HEK293 (cell line): ENCODE measurements at regions not wholly inside any gene's neighbourhood (a gene's known extent, or its start where the extent isn't known, plus 50 kb on each side); places are given as distances from the start of the nearest gene placed in this dataset.

Experiments used
- CTCF ChIA-PET: fragments of 350-600 bp; formaldehyde crosslinking; extraction: SDS; loops from one replicate; lab custom pipeline; 2021; ENCODE audit warnings: antibody characterized with exemption; lab: Yijun Ruan, JAX
- POLR2A ChIA-PET: fragments of 300-600 bp; formaldehyde crosslinking; extraction: SDS; loops from one replicate; lab custom pipeline; 2020; ENCODE audit warnings: antibody characterized with exemption, inconsistent platforms; lab: Yijun Ruan, JAX
- H3K27ac ChIP-seq: fragments of 200-500 bp; sonication (Bioruptor generic); 2 replicates; pipeline ENCODE4 v1.5.1; 2014; ENCODE audit warnings: low read depth, low read length, control low read depth, inconsistent platforms; ENCODE audit errors: extremely low read depth
- H3K36me3 ChIP-seq, 2 experiments: fragments of 200-500 bp in 1 of 2; sonication (Bioruptor generic) in 1 of 2; 1 replicate in 1 of 2; 2 replicates in 1 of 2; pipeline ENCODE4 v1.5.1; 2014 to 2017; ENCODE audit warnings: inconsistent platforms in 2 of 2, low read length in 2 of 2; ENCODE audit not compliant: control insufficient read depth in 2 of 2, insufficient read depth in 1 of 2
- H3K4me1 ChIP-seq: fragments of 200-500 bp; sonication (Bioruptor generic); 2 replicates; pipeline ENCODE4 v1.5.1; 2014; ENCODE audit warnings: mild to moderate bottlenecking, low read length, inconsistent platforms; ENCODE audit not compliant: control insufficient read depth, insufficient read depth
- H3K4me3 ChIP-seq: 2 replicates; pipeline ENCODE4 v1.5.1; 2011; ENCODE audit warnings: low read depth, mild to moderate bottlenecking, control low read depth, low read length, moderate library complexity
- H3K9me3 ChIP-seq: fragments of 200-500 bp; sonication (Bioruptor generic); 2 replicates; pipeline ENCODE4 v1.5.1; 2014; ENCODE audit warnings: low read depth, low read length, inconsistent platforms; ENCODE audit not compliant: control insufficient read depth, insufficient read depth
- BCL11B ChIP-seq: fragments of 450-650 bp; formaldehyde crosslinking; IDR thresholded peaks from 2 replicates; pipeline ENCODE4 v1.5.1; 2016; ENCODE audit warnings: low read depth, missing biosample characterization, missing genetic modification characterization
- EGR2 ChIP-seq: fragments of 450-650 bp; formaldehyde crosslinking; IDR thresholded peaks from 2 replicates; pipeline ENCODE4 v1.5.1; 2016; ENCODE audit warnings: low read depth, missing biosample characterization, missing genetic modification characterization
- ELK4 ChIP-seq: IDR thresholded peaks from 2 replicates; pipeline ENCODE4 v1.6.1; 2011; ENCODE audit warnings: mild to moderate bottlenecking, low read depth, low read length, borderline replicate concordance
- KLF17 ChIP-seq: fragments of 450-650 bp; formaldehyde crosslinking; IDR thresholded peaks from 2 replicates; pipeline ENCODE4 v1.5.1; 2016; ENCODE audit warnings: missing biosample characterization, missing genetic modification characterization
- MEIS1 ChIP-seq: sonication (generic); formaldehyde crosslinking; IDR thresholded peaks from 2 replicates; pipeline ENCODE4 v1.8.1; 2022; ENCODE audit warnings: missing genetic modification reagents, mild to moderate bottlenecking, borderline replicate concordance
- SALL2 ChIP-seq: fragments of 450-650 bp; formaldehyde crosslinking; IDR thresholded peaks from 2 replicates; pipeline ENCODE4 v1.5.0; 2017; ENCODE audit warnings: missing biosample characterization, mild to moderate bottlenecking, missing genetic modification characterization, borderline replicate concordance
- SCRT1 ChIP-seq: fragments of 450-650 bp; formaldehyde crosslinking; IDR thresholded peaks from 2 replicates; pipeline ENCODE4 v1.5.1; 2016; ENCODE audit warnings: missing biosample characterization, missing genetic modification characterization, borderline replicate concordance
- SP7 ChIP-seq: fragments of 450-650 bp; formaldehyde crosslinking; IDR thresholded peaks from 2 replicates; pipeline ENCODE4 v1.5.1; 2016; ENCODE audit warnings: missing biosample characterization, missing genetic modification characterization
- YY1 ChIP-seq: fragments of 450-650 bp; formaldehyde crosslinking; IDR thresholded peaks from 2 replicates; pipeline ENCODE4 v1.5.1; 2018; ENCODE audit warnings: missing biosample characterization, missing genetic modification characterization
- ZNF132 ChIP-seq: fragments of 450-650 bp; formaldehyde crosslinking; IDR thresholded peaks from 2 replicates; pipeline ENCODE4 v1.5.1; 2017; ENCODE audit warnings: missing biosample characterization, missing genetic modification characterization, borderline replicate concordance
- ZNF26 ChIP-seq: fragments of 450-650 bp; formaldehyde crosslinking; IDR thresholded peaks from 2 replicates; pipeline ENCODE4 v1.5.1; 2016; ENCODE audit warnings: missing biosample characterization, missing genetic modification characterization
- ZNF266 ChIP-seq: fragments of 450-650 bp; formaldehyde crosslinking; IDR thresholded peaks from 2 replicates; pipeline ENCODE4 v1.5.1; 2016; ENCODE audit warnings: missing biosample characterization, missing genetic modification characterization, low read depth
- ZNF292 ChIP-seq: fragments of 450-650 bp; formaldehyde crosslinking; IDR thresholded peaks from 2 replicates; pipeline ENCODE4 v1.5.1; 2016; ENCODE audit warnings: low read depth, missing biosample characterization, missing genetic modification characterization, borderline replicate concordance
- ZNF549 ChIP-seq: fragments of 450-650 bp; IDR thresholded peaks from 2 replicates; pipeline ENCODE4 v1.5.1; 2018; ENCODE audit warnings: missing biosample characterization, missing genetic modification characterization, mild to moderate bottlenecking, inconsistent platforms, moderate library complexity
- ZNF580 ChIP-seq: fragments of 450-650 bp; formaldehyde crosslinking; IDR thresholded peaks from 2 replicates; pipeline ENCODE4 v1.5.1; 2016; ENCODE audit warnings: missing biosample characterization, missing genetic modification characterization
- ZNF600 ChIP-seq: fragments of 450-650 bp; formaldehyde crosslinking; IDR thresholded peaks from 2 replicates; pipeline ENCODE4 v1.5.1; 2016; ENCODE audit warnings: missing biosample characterization, missing genetic modification characterization
- ZNF830 ChIP-seq: fragments of 450-650 bp; IDR thresholded peaks from 2 replicates; pipeline ENCODE4 v1.5.0; 2018; ENCODE audit warnings: missing biosample characterization, missing genetic modification characterization, low read depth, mild to moderate bottlenecking, moderate library complexity
- ZNF837 ChIP-seq: fragments of 450-650 bp; formaldehyde crosslinking; IDR thresholded peaks from 2 replicates; pipeline ENCODE4 v1.5.1; 2016; ENCODE audit warnings: missing biosample characterization, missing genetic modification characterization
- ZNF843 ChIP-seq: fragments of 450-650 bp; formaldehyde crosslinking; IDR thresholded peaks from 2 replicates; pipeline ENCODE4 v1.5.1; 2016; ENCODE audit warnings: missing biosample characterization, missing genetic modification characterization
- TF ChIP-seq, protein P1 (sequence below): fragments of 450-650 bp; formaldehyde crosslinking; IDR thresholded peaks from 2 replicates; pipeline ENCODE4 v1.5.1; 2016; ENCODE audit warnings: missing biosample characterization, missing genetic modification characterization, low read depth
- TF ChIP-seq, protein P2 (sequence below): fragments of 450-650 bp; formaldehyde crosslinking; IDR thresholded peaks from 2 replicates; pipeline ENCODE4 v1.5.1; 2017; ENCODE audit warnings: missing biosample characterization, missing genetic modification characterization

DNA sequence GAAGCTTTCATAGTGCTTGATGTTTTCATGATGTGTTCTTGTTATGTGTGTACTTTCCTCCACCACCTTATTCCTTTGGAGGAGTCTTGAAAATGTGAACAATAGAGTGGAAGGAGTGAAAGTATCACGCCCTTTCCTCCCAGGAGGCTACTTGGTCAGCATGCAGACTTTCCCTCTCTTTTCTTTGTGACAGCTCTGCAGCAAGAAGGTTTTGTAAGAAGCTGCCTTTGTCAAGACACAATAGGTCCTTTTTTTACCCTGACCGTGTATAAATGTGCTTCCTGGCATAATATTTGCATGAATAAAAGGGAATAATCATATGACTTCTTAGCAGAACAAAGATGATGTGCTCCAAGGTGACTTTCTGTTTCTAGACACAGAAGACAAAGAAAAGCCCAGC lies 882.6 kb upstream of the SLITRK5 start:
- no peaks in the 10 kb centered on the region for H3K9me3 ChIP-seq

DNA sequence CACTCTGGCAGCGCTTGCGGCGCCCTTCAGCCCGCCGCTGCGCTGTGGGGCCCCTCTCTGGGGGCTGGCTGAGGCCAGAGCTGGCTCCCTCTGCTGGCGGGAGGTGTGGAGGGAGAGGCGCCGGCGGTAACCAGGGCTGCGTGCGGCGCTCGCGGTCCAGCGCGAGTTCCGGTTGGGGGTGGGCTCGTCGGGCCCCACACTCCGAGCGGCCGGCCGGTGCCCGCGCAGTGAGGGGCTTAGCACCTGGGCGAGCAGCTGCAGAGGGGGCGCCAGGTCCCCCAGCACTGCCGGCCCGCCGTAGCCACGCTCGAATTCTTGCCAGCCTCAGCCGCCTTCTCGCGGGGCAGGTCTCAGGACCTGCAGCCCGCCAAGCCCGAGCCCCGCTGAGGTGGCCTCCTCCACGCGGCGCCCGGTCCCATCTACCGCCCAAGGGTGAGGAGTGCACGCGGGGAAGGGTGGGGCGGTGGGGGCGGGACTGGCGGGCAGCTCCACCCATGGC lies 879.0 kb upstream of the SLITRK5 start:
- Histone ChIP-seq H3K27ac (no peak overlapping the region), H3K4me3 (no peak overlapping the region), H3K9me3 (no peaks in the 10 kb centered on the region), H3K4me1 (no peaks in the 10 kb centered on the region), H3K36me3 (no peaks in the 10 kb centered on the region)
- TF ChIP-seq ELK4 (no peak), MEIS1 (CRISPR knock-in tag) (no peak), ZNF549 (tag by site-specific recombination) (no peak), SALL2 (tag by site-specific recombination) (no peak), ZNF830 (tag by site-specific recombination) (no peak), ZNF600 (no peak), ZNF292 (tag by site-specific recombination) (no peak), ZNF132 (tag by site-specific recombination) (no peak)
- TF ChIP-seq, protein P1, sequence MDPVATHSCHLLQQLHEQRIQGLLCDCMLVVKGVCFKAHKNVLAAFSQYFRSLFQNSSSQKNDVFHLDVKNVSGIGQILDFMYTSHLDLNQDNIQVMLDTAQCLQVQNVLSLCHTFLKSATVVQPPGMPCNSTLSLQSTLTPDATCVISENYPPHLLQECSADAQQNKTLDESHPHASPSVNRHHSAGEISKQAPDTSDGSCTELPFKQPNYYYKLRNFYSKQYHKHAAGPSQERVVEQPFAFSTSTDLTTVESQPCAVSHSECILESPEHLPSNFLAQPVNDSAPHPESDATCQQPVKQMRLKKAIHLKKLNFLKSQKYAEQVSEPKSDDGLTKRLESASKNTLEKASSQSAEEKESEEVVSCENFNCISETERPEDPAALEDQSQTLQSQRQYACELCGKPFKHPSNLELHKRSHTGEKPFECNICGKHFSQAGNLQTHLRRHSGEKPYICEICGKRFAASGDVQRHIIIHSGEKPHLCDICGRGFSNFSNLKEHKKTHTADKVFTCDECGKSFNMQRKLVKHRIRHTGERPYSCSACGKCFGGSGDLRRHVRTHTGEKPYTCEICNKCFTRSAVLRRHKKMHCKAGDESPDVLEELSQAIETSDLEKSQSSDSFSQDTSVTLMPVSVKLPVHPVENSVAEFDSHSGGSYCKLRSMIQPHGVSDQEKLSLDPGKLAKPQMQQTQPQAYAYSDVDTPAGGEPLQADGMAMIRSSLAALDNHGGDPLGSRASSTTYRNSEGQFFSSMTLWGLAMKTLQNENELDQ = no peak
- POLR2A ChIA-PET = no interaction called here
- CTCF ChIA-PET = no interaction called here

More for the DNA sequence above, 882.6 kb upstream of the SLITRK5 start:
- Histone ChIP-seq H3K4me1 (no peaks in the 10 kb centered on the region), H3K4me3 (no peak overlapping the region), H3K36me3 (no peaks in the 10 kb centered on the region), H3K27ac (no peak overlapping the region)
- CTCF ChIA-PET = no interaction called here
- no peak for TF ChIP-seq ZNF837 (tag by site-specific recombination)
- no peak for TF ChIP-seq SP7 (tag by site-specific recombination)
- TF ChIP-seq, protein P2, sequence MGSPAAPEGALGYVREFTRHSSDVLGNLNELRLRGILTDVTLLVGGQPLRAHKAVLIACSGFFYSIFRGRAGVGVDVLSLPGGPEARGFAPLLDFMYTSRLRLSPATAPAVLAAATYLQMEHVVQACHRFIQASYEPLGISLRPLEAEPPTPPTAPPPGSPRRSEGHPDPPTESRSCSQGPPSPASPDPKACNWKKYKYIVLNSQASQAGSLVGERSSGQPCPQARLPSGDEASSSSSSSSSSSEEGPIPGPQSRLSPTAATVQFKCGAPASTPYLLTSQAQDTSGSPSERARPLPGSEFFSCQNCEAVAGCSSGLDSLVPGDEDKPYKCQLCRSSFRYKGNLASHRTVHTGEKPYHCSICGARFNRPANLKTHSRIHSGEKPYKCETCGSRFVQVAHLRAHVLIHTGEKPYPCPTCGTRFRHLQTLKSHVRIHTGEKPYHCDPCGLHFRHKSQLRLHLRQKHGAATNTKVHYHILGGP = no peak
- TF ChIP-seq EGR2 (tag by site-specific recombination) = no peak
- no peak for TF ChIP-seq SCRT1 (tag by site-specific recombination)
- no peak for TF ChIP-seq ZNF580 (tag by site-specific recombination)
- TF ChIP-seq YY1 (tag by site-specific recombination) = no peak
- no peak for TF ChIP-seq ZNF26
- TF ChIP-seq ZNF843 (tag by site-specific recombination) = no peak
- TF ChIP-seq ZNF830 (tag by site-specific recombination) = no peak
- TF ChIP-seq BCL11B (tag by site-specific recombination) = no peak
- no peak for TF ChIP-seq KLF17 (tag by site-specific recombination)
- no peak for TF ChIP-seq ZNF266 (tag by site-specific recombination)
- POLR2A ChIA-PET = no interaction called here
